MCF 10A (cell line): ENCODE measurements at regions not wholly inside any gene's neighbourhood (a gene's known extent, or its start where the extent isn't known, plus 50 kb on each side); places are given as distances from the start of the nearest gene placed in this dataset.

Source experiments
- BruUV-seq: library from RNA; stranded (reverse); fragments of 400-500 nt; replicated peaks from 2 replicates; lab custom pipeline; 2021; lab: Mats Ljungman, UMichigan
- CTCF ChIA-PET: fragments of 300-600 bp; sonication (Branson Sonifier 250); formaldehyde crosslinking; extraction: SDS; loops from one replicate; lab custom pipeline; 2021; ENCODE audit warnings: antibody characterized with exemption, inconsistent platforms; lab: Yijun Ruan, JAX
- POLR2A ChIA-PET: fragments of 300-600, 350-650 bp; sonication (Branson Sonifier 250); formaldehyde crosslinking; extraction: SDS; loops from one replicate; lab custom pipeline; 2020; ENCODE audit warnings: antibody characterized with exemption, inconsistent platforms; lab: Yijun Ruan, JAX
- DNase-seq: peaks from one replicate; pipeline ENCODE4 v3.0.0-alpha.2; 2018; ENCODE audit not compliant: unreplicated experiment
- H3K27ac Mint-ChIP-seq: one replicate; pipeline ENCODE4 v1.8.0; 2022; ENCODE audit warnings: mild to moderate bottlenecking, low read depth, mixed read lengths; ENCODE audit not compliant: unreplicated experiment
- H3K27me3 Mint-ChIP-seq: one replicate; pipeline ENCODE4 v1.8.0; 2022; ENCODE audit warnings: mixed read lengths; ENCODE audit not compliant: insufficient read depth, unreplicated experiment
- H3K36me3 Mint-ChIP-seq: one replicate; pipeline ENCODE4 v1.8.0; 2022; ENCODE audit warnings: mild to moderate bottlenecking, moderate library complexity, mixed read lengths; ENCODE audit not compliant: insufficient read depth, unreplicated experiment
- H3K4me1 Mint-ChIP-seq: one replicate; pipeline ENCODE4 v1.8.0; 2022; ENCODE audit warnings: mixed read lengths; ENCODE audit not compliant: insufficient read depth, unreplicated experiment
- H3K4me3 Mint-ChIP-seq: one replicate; pipeline ENCODE4 v1.8.0; 2022; ENCODE audit warnings: mild to moderate bottlenecking, moderate library complexity, mixed read lengths; ENCODE audit not compliant: unreplicated experiment
- H3K9me3 Mint-ChIP-seq: one replicate; pipeline ENCODE4 v1.8.0; 2022; ENCODE audit warnings: mixed read lengths; ENCODE audit not compliant: unreplicated experiment
- intact Hi-C: fragments of 100-400 bp; cut with micrococcal nuclease; formaldehyde crosslinking; loops from 2 replicates; pipeline ENCODE4 v1.14.1; 2022
- TF ChIP-seq, protein P1 (sequence below): fragments of 200-600 bp; IDR thresholded peaks from one replicate; pipeline ENCODE4 v1.8.0; 2022; ENCODE audit warnings: antibody characterized with exemption, mild to moderate bottlenecking; ENCODE audit not compliant: unreplicated experiment

DNA sequence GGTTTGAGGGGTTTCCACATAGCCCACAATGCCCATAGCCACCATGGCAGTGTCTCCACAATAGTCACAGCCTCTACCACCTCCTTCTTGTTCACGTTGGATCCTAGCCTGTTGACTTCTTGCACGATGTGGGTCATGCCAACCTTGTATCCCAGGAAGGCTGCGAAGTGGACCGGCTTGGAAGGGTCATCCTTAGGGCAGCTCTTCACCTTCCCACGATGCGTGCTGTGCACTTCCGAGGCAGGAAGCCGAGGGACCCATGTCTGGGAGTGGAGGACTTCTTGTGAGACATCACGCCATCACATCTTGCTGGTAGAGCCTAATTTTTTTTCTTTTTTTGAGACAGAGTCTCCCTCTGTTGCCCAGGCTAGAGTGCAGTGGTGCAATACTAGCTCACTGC, 144.6 kb upstream of the ASB18 start:
- Mint-ChIP-seq H3K4me1 (no peaks in the 10 kb centered on the region), H3K4me3 (no peak overlapping the region), H3K9me3 (peaks cover 6% of the 10 kb centered on the region), H3K27ac (no peak overlapping the region), H3K27me3 (peaks cover 20% of the 10 kb centered on the region), H3K36me3 (peaks cover 5% of the 10 kb centered on the region)
- POLR2A ChIA-PET = interaction anchor here (1.3 kb wide), 1 partner anchor 16 kb away, joined by 3 read pairs; no protein-coding TSS in a partner anchor
- TF ChIP-seq, protein P1, sequence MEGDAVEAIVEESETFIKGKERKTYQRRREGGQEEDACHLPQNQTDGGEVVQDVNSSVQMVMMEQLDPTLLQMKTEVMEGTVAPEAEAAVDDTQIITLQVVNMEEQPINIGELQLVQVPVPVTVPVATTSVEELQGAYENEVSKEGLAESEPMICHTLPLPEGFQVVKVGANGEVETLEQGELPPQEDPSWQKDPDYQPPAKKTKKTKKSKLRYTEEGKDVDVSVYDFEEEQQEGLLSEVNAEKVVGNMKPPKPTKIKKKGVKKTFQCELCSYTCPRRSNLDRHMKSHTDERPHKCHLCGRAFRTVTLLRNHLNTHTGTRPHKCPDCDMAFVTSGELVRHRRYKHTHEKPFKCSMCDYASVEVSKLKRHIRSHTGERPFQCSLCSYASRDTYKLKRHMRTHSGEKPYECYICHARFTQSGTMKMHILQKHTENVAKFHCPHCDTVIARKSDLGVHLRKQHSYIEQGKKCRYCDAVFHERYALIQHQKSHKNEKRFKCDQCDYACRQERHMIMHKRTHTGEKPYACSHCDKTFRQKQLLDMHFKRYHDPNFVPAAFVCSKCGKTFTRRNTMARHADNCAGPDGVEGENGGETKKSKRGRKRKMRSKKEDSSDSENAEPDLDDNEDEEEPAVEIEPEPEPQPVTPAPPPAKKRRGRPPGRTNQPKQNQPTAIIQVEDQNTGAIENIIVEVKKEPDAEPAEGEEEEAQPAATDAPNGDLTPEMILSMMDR = no peak
- no peak for DNase-seq
- no TSS peak for BruUV-seq
- intact Hi-C loops = no loop called here
- CTCF ChIA-PET = no interaction called here

DNA sequence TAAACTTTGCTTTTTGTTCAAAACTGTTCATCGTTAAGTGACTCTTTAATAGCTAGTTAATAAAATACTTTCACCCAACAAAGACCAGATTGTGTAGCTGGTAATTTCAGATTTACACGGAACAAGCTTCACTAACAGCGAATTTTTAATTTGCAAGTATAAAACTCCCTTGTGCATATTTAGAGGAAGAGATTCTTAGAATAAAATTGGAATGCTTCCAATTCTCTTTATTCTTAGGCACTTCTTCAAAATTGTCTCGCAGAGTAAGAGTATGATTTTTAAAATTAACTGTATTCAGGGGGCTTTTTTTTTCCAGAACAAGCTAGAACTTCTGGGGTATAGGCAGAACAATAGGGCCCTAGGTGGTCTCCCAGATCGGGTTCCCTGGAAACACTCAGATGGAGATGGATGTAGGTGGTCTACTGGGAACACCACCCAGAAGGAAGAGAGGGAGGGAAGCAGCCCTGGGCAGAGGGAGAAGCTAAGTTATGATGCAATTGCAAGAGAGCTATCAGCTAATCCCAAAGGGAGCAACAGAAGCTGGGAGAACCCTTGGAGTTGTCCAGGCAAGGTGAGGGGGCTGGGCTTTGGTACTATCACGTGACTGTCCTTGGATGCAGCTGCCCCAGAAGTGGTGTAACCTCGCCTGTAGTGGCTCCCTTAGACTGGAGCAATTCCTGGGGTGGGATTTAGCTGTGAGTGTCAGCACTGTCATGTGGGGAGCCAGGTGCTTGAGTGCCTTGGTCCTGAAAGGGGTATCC, 151.7 kb upstream of the ASB18 start:
- ChIA-PET POLR2A (interaction anchor here (0.7 kb wide), 1 partner anchor 20 kb away, joined by 4 read pairs; no protein-coding TSS in a partner anchor), CTCF (no interaction called here)
- intact Hi-C loops = no loop called here
- H3K4me1 Mint-ChIP-seq = no peaks in the 10 kb centered on the region
- H3K4me3 Mint-ChIP-seq = no peak overlapping the region
- H3K27me3 Mint-ChIP-seq = peaks cover 50% of the 10 kb centered on the region
- no peaks in the 10 kb centered on the region for H3K36me3 Mint-ChIP-seq
- BruUV-seq = no TSS peak
- H3K9me3 Mint-ChIP-seq = peaks cover 6% of the 10 kb centered on the region
- no peak for DNase-seq
- TF ChIP-seq, protein P1 = no peak
- H3K27ac Mint-ChIP-seq = no peak overlapping the region

- CTCF ChIA-PET = interaction anchor here (0.5 kb wide), 1 partner anchor 64 kb away, joined by 3 read pairs; no protein-coding TSS in a partner anchor
- DNase-seq = no peak
- intact Hi-C loops = no loop called here
- Mint-ChIP-seq H3K27ac (no peak overlapping the region), H3K4me1 (no peaks in the 10 kb centered on the region), H3K27me3 (peaks cover 54% of the 10 kb centered on the region), H3K4me3 (no peak overlapping the region), H3K36me3 (no peaks in the 10 kb centered on the region), H3K9me3 (peaks cover 4% of the 10 kb centered on the region)
- TF ChIP-seq, protein P1 = no peak
- no TSS peak for BruUV-seq
- POLR2A ChIA-PET = no interaction called here
These were observed 152.5 kb upstream of the ACKR3 start for GRCh38 chr2:236417150-236417549.

- Mint-ChIP-seq H3K36me3 (peaks cover 6% of the 10 kb centered on the region), H3K9me3 (peaks cover 6% of the 10 kb centered on the region), H3K4me1 (no peaks in the 10 kb centered on the region), H3K4me3 (no peak overlapping the region), H3K27me3 (peaks cover 79% of the 10 kb centered on the region), H3K27ac (no peak overlapping the region)
- BruUV-seq = no TSS peak
- DNase-seq = no peak
- intact Hi-C loops = no loop called here
- ChIA-PET POLR2A (no interaction called here), CTCF (no interaction called here)
- TF ChIP-seq, protein P1 = no peak
These were observed 139.0 kb upstream of the ACKR3 start for GRCh38 chr2:236430584-236430983.
